ENCODE measurements at regions not wholly inside any gene's neighbourhood (a gene's known extent, or its start where the extent isn't known, plus 50 kb on each side); places are given as distances from the start of the nearest gene placed in this dataset.

DNA sequence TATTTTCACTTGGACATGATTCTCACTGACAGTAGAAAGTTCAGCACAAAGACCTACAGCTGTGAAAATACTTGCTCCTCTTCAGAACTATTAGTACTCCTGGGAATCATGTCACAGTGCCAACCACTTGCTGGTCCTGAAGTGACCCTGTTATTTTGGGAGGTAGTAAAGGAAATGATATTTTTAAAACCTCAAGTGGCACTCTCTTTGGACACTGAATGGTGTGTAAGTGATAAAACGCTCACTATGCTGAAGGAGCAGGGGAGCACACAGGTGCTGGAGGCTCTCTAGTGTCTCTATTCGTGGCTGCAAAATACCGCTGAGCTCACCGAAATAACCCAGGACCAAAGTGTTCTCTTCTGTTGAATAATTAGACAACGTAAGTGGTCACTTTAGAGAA is 76.9 kb upstream of the SPATA31D4 start:
- TF ChIP-seq ZNF274 (IDR thresholded peaks at IDR 0.05; ENCODE audit: low read depth, low read length) (no peak), YY1 (IDR thresholded peaks at IDR 0.05; ENCODE audit: insufficient read depth, insufficient read length) (no peak)

Measured in NT2/D1 (cell line).